Endothelial cell of umbilical vein (primary cell): ENCODE measurements at regions not wholly inside any gene's neighbourhood (a gene's known extent, or its start where the extent isn't known, plus 50 kb on each side); places are given as distances from the start of the nearest gene placed in this dataset.

Source experiments
- BruUV-seq: library from RNA; stranded (reverse); fragments of 400-500 nt; replicated peaks from 2 replicates; lab custom pipeline; 2021; lab: Mats Ljungman, UMichigan
- CTCF ChIA-PET: fragments of 300-600, 350-600 bp; sonication (Branson Sonifier 250); formaldehyde crosslinking; loops from one replicate; lab custom pipeline; 2021; ENCODE audit warnings: antibody characterized with exemption, inconsistent platforms; lab: Charles Lee
- POLR2A ChIA-PET: fragments of 300-600, 350-600 bp; sonication (Branson Sonifier 250); formaldehyde crosslinking; loops from one replicate; lab custom pipeline; 2021; ENCODE audit warnings: antibody characterized with exemption, inconsistent platforms; lab: Charles Lee
- DNase-seq: peaks from one replicate; pipeline ENCODE4 v3.0.0-alpha.2; 2011; ENCODE audit warnings: low read depth, low spot score
- FAIRE-seq: peaks from 2 replicates; lab custom pipeline; 2011; peaks lifted over from hg19 to GRCh38; lab: Jason Lieb, UNC
- H2AFZ ChIP-seq: 2 replicates; pipeline ENCODE4 v1.6.0; 2012; ENCODE audit warnings: low read depth, low read length, control low read depth, inconsistent platforms
- H3K27ac ChIP-seq: 2 replicates; pipeline ENCODE4 v1.5.1; 2011; ENCODE audit warnings: low read depth, mild to moderate bottlenecking, control low read depth, low read length, moderate library complexity; ENCODE audit not compliant: insufficient read depth
- H3K27me3 ChIP-seq, 2 experiments: 2 replicates each; pipeline versions ENCODE4 v1.6.0 to v1.6.1; 2011; ENCODE audit warnings: low read length in 2 of 2, mixed read lengths in 1 of 2; ENCODE audit not compliant: control insufficient read depth in 2 of 2, insufficient read depth in 2 of 2
- H3K36me3 ChIP-seq, 2 experiments: 2 replicates in 1 of 2; 3 replicates in 1 of 2; pipeline ENCODE4 v1.5.1; 2011; ENCODE audit warnings: low read length in 2 of 2, mild to moderate bottlenecking in 1 of 2, moderate library complexity in 1 of 2; ENCODE audit not compliant: control insufficient read depth in 2 of 2, insufficient read depth in 2 of 2; ENCODE audit errors: extremely low read depth in 1 of 2
- H3K4me1 ChIP-seq: 3 replicates; pipeline ENCODE4 v1.5.1; 2011; ENCODE audit warnings: mild to moderate bottlenecking, low read length; ENCODE audit not compliant: control insufficient read depth, insufficient read depth; ENCODE audit errors: extremely low read depth
- H3K4me2 ChIP-seq: 2 replicates; pipeline ENCODE4 v1.6.1; 2011; ENCODE audit warnings: low read length, control low read depth, mixed read lengths; ENCODE audit not compliant: insufficient read depth
- H3K4me3 ChIP-seq, 3 experiments: fragments of 200-600 bp in 1 of 3; sonication (generic), shearing (Covaris generic) in 1 of 3; replicated peaks in 1 of 3; 2 replicates each; pipeline ENCODE4 v1.5.1; 2011 to 2016; ENCODE audit warnings: control low read depth in 3 of 3, low read length in 3 of 3, mild to moderate bottlenecking in 2 of 3, inconsistent platforms in 1 of 3, low read depth in 1 of 3, moderate library complexity in 1 of 3; ENCODE audit not compliant: insufficient read depth in 1 of 3
- H3K79me2 ChIP-seq: 2 replicates; pipeline ENCODE4 v1.6.0; 2012; ENCODE audit warnings: low read length, inconsistent platforms; ENCODE audit not compliant: control insufficient read depth, insufficient read depth
- H3K9ac ChIP-seq: replicated peaks from 2 replicates; pipeline ENCODE3; 2011; ENCODE audit warnings: low read length, control low read depth; ENCODE audit not compliant: insufficient read depth; ENCODE audit errors: extremely low read depth
- H3K9me1 ChIP-seq: replicated peaks from 3 replicates; pipeline ENCODE4 v1.6.0; 2011; ENCODE audit warnings: mild to moderate bottlenecking, low read length; ENCODE audit not compliant: control insufficient read depth, insufficient read depth; ENCODE audit errors: extremely low read depth
- H3K9me3 ChIP-seq: replicated peaks from 2 replicates; pipeline ENCODE4 v1.5.1; 2012; ENCODE audit warnings: low read length, inconsistent platforms; ENCODE audit not compliant: control insufficient read depth, insufficient read depth
- H4K20me1 ChIP-seq: replicated peaks from 2 replicates; pipeline ENCODE3; 2011; ENCODE audit warnings: mild to moderate bottlenecking, low read length; ENCODE audit not compliant: control insufficient read depth, insufficient read depth; ENCODE audit errors: extremely low read depth
- CTCF ChIP-seq, 2 donors: IDR thresholded peaks; 1 replicate in 1 of 2; 2 replicates in 1 of 2; pipeline ENCODE4 v1.5.1; 2011; ENCODE audit warnings: low read length in 2 of 2, mild to moderate bottlenecking in 2 of 2, moderate library complexity in 2 of 2, control low read depth in 1 of 2, inconsistent platforms in 1 of 2, low read depth in 1 of 2; ENCODE audit not compliant: insufficient read depth in 1 of 2; ENCODE audit errors: extremely low read depth in 1 of 2
- EZH2 ChIP-seq: IDR thresholded peaks from 2 replicates; pipeline ENCODE4 v1.6.1; 2012; ENCODE audit warnings: borderline replicate concordance, low read depth, mild to moderate bottlenecking, moderate library complexity, low read length, inconsistent platforms; ENCODE audit not compliant: severe bottlenecking
- FOS ChIP-seq: IDR thresholded peaks from 2 replicates; pipeline ENCODE4 v1.6.1; 2011; ENCODE audit warnings: mild to moderate bottlenecking, low read length, moderate library complexity, borderline replicate concordance; ENCODE audit not compliant: insufficient read depth
- GATA2 ChIP-seq: IDR thresholded peaks from 2 replicates; pipeline ENCODE4 v1.7.0; 2011; ENCODE audit warnings: low read depth, mild to moderate bottlenecking, moderate library complexity, mixed read lengths, low read length; ENCODE audit not compliant: insufficient read length, insufficient read depth
- JUN ChIP-seq: IDR thresholded peaks from 2 replicates; pipeline ENCODE4 v1.6.1; 2011; ENCODE audit warnings: borderline replicate concordance, low read depth; ENCODE audit not compliant: insufficient read length, insufficient read depth
- MYC ChIP-seq: IDR thresholded peaks from one replicate; pipeline ENCODE4 v1.6.1; 2011; ENCODE audit warnings: mild to moderate bottlenecking, low read depth, low read length
- POLR2A ChIP-seq: IDR thresholded peaks from 2 replicates; pipeline ENCODE4 v1.6.1; 2012; ENCODE audit warnings: low read depth, mild to moderate bottlenecking, control low read depth, low read length
- POLR2AphosphoS5 ChIP-seq: IDR thresholded peaks from 2 replicates; pipeline ENCODE4 v1.6.1; 2012; ENCODE audit warnings: low read depth, mild to moderate bottlenecking, control low read depth, low read length, moderate library complexity; ENCODE audit not compliant: insufficient read depth
- dilution Hi-C: fragments of 300-500 bp; cut with MboI; formaldehyde crosslinking; loops from one replicate; pipeline ENCODE4 v1.15.0; 2019; ENCODE audit warnings: low sequenced_read_pairs; ENCODE audit not compliant: extremely low pct_ligation_motif_present
- intact Hi-C: fragments of 100-400 bp; cut with micrococcal nuclease; formaldehyde crosslinking; loops from one replicate; pipeline ENCODE4 v1.10.0; 2022
- TF ChIP-seq, protein P1 (sequence below): IDR thresholded peaks from 2 replicates; pipeline ENCODE4 v1.6.1; 2011; ENCODE audit not compliant: insufficient read depth, insufficient read length

- Histone ChIP-seq H2AFZ (no peak overlapping the region), H3K27me3 (no peaks in the 10 kb centered on the region), H3K4me2 (no peak overlapping the region), H3K9me1 (no peaks in the 10 kb centered on the region), H3K27ac (no peak overlapping the region), H3K9me3 (no peaks in the 10 kb centered on the region), H4K20me1 (no peaks in the 10 kb centered on the region), H3K9ac (no peak overlapping the region), H3K4me3 (no peak overlapping the region), H3K4me1 (no peaks in the 10 kb centered on the region), H3K79me2 (no peaks in the 10 kb centered on the region), H3K36me3 (no peaks in the 10 kb centered on the region)
- dilution Hi-C loops (no loop called here), intact Hi-C loops (no loop called here)
- ChIA-PET POLR2A (no interaction called here), CTCF (no interaction called here)
- BruUV-seq, result no TSS peak
- no peak for FAIRE-seq
- TF ChIP-seq JUN (no peak), MYC (no peak), EZH2 (no peak), FOS (no peak), CTCF (IDR thresholded peaks at IDR 0.05; ENCODE audit: extremely low read depth in 1 of 2, insufficient read depth in 1 of 2, low read depth in 1 of 2, low read length in 2 of 2) (no peak), POLR2AphosphoS5 (no peak), GATA2 (no peak), POLR2A (no peak)
- TF ChIP-seq, protein P1, sequence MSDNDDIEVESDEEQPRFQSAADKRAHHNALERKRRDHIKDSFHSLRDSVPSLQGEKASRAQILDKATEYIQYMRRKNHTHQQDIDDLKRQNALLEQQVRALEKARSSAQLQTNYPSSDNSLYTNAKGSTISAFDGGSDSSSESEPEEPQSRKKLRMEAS, result no peak
- DNase-seq, result no peak
These were observed 138.6 kb upstream of the CAMK1G start for GRCh38 chr1:209444961-209445360.
